Peyer's patch (tissue), 4 donors: ENCODE measurements at regions not wholly inside any gene's neighbourhood (a gene's known extent, or its start where the extent isn't known, plus 50 kb on each side); places are given as distances from the start of the nearest gene placed in this dataset.

ENCODE experiments used
- DNase-seq, 3 donors: peaks; one replicate each; pipeline ENCODE4 v3.0.0-alpha.2; 2017 to 2019
- H3K27ac ChIP-seq, 4 donors: fragments of 200-600 bp; sonication (generic); one replicate each; pipeline ENCODE4 v1.5.1; 2016 to 2019
- H3K27me3 ChIP-seq, 2 donors: fragments of 200-600 bp; sonication (generic); one replicate each; pipeline ENCODE4 v1.5.1; 2019
- H3K36me3 ChIP-seq, 3 donors: fragments of 200-600 bp; sonication (generic); one replicate each; pipeline ENCODE4 v1.5.1; 2016 to 2019
- H3K4me1 ChIP-seq, 4 donors: fragments of 200-600 bp; sonication (generic); one replicate each; pipeline ENCODE4 v1.5.1; 2016 to 2019
- H3K4me3 ChIP-seq, 4 donors: fragments of 200-600 bp; sonication (generic); 1 replicate in 3 of 4; 2 replicates in 1 of 4; pipeline ENCODE4 v1.5.1; 2016 to 2019; ENCODE audit warnings: mild to moderate bottlenecking in 1 of 4
- H3K9me3 ChIP-seq, 4 donors: fragments of 200-600 bp; sonication (generic); one replicate each; pipeline ENCODE4 v1.5.1; 2016 to 2019; ENCODE audit warnings: mild to moderate bottlenecking in 1 of 4
- CTCF ChIP-seq, 6 experiments: fragments of 450-650 bp in 4 of 6; fragments of 200-600 bp in 2 of 6; sonication (generic) in 1 of 6; IDR thresholded peaks; one replicate each; pipeline ENCODE4 v1.5.1; 2017 to 2019; ENCODE audit warnings: antibody characterized with exemption in 6 of 6, mild to moderate bottlenecking in 3 of 6, moderate library complexity in 1 of 6
- POLR2A ChIP-seq, 2 donors: fragments of 450-650 bp; IDR thresholded peaks; one replicate each; pipeline ENCODE4 v1.5.1; 2017; ENCODE audit warnings: antibody characterized with exemption in 2 of 2, mild to moderate bottlenecking in 2 of 2, moderate library complexity in 2 of 2

GRCh38 chr1:5664906-5665875 is 327.0 kb downstream of the NPHP4 start:
- H3K27me3 ChIP-seq, result no peaks in the 10 kb centered on the region
- H3K36me3 ChIP-seq, result no peaks in the 10 kb centered on the region
- H3K4me3 ChIP-seq, result no peak overlapping the region
- H3K27ac ChIP-seq, result no peak overlapping the region
- no peaks in the 10 kb centered on the region for H3K9me3 ChIP-seq
- DNase-seq, result peak in 1 of 3 donors; percentile 30
- no peaks in the 10 kb centered on the region for H3K4me1 ChIP-seq
- TF ChIP-seq POLR2A (IDR thresholded peaks at IDR 0.05) (no peak), CTCF (IDR thresholded peaks at IDR 0.05) (no peak)

GRCh38 chr1:5664081-5664768 is 328.0 kb downstream of the NPHP4 start:
- H3K4me1 ChIP-seq, result no peaks in the 10 kb centered on the region
- H3K27ac ChIP-seq, result no peak overlapping the region
- no peaks in the 10 kb centered on the region for H3K27me3 ChIP-seq
- H3K9me3 ChIP-seq, result no peaks in the 10 kb centered on the region
- H3K36me3 ChIP-seq, result no peaks in the 10 kb centered on the region
- H3K4me3 ChIP-seq, result no peak overlapping the region
- TF ChIP-seq CTCF (IDR thresholded peaks at IDR 0.05), result no peak
- TF ChIP-seq POLR2A (IDR thresholded peaks at IDR 0.05), result no peak
- peak in 1 of 3 donors; percentile 23 for DNase-seq

GRCh38 chr1:5662744-5663126 is 329.5 kb downstream of the NPHP4 start:
- Histone ChIP-seq H3K27me3 (no peaks in the 10 kb centered on the region), H3K27ac (no peak overlapping the region), H3K9me3 (no peaks in the 10 kb centered on the region), H3K4me3 (no peak overlapping the region), H3K36me3 (no peaks in the 10 kb centered on the region), H3K4me1 (no peaks in the 10 kb centered on the region)
- no peak for TF ChIP-seq POLR2A (IDR thresholded peaks at IDR 0.05)
- TF ChIP-seq CTCF (IDR thresholded peaks at IDR 0.05), result no peak
- DNase-seq, result no peak

- Histone ChIP-seq H3K27me3 (no peaks in the 10 kb centered on the region), H3K27ac (no peak overlapping the region), H3K4me3 (no peak overlapping the region), H3K4me1 (no peaks in the 10 kb centered on the region), H3K36me3 (no peaks in the 10 kb centered on the region), H3K9me3 (no peaks in the 10 kb centered on the region)
- no peak for TF ChIP-seq CTCF (IDR thresholded peaks at IDR 0.05)
- TF ChIP-seq POLR2A (IDR thresholded peaks at IDR 0.05), result no peak
- no peak for DNase-seq
Observed at GRCh38 chr1:5662086-5662743, 330.0 kb downstream of the NPHP4 start.

GRCh38 chr1:5661196-5662085 is 330.8 kb downstream of the NPHP4 start:
- no peaks in the 10 kb centered on the region for H3K9me3 ChIP-seq
- no peaks in the 10 kb centered on the region for H3K36me3 ChIP-seq
- peak in 1 of 3 donors; percentile 38 for DNase-seq
- H3K4me1 ChIP-seq, result no peaks in the 10 kb centered on the region
- no peaks in the 10 kb centered on the region for H3K27me3 ChIP-seq
- H3K27ac ChIP-seq, result no peak overlapping the region
- TF ChIP-seq CTCF (IDR thresholded peaks at IDR 0.05) (no peak), POLR2A (IDR thresholded peaks at IDR 0.05) (no peak)
- H3K4me3 ChIP-seq, result no peak overlapping the region
